Stomach (tissue), 4 donors: ENCODE measurements at regions not wholly inside any gene's neighbourhood (a gene's known extent, or its start where the extent isn't known, plus 50 kb on each side); places are given as distances from the start of the nearest gene placed in this dataset.
"Not testable (repeated sequence)": the region's sequence is repeated elsewhere in the genome, so short reads cannot be mapped to it uniquely, and the experiment has no call there.

ENCODE experiments used
- CTCF ChIP-seq, 7 experiments: fragments of 450-650 bp in 4 of 7; fragments of 200-600 bp in 3 of 7; sonication (generic) in 3 of 7; IDR thresholded peaks; one replicate each; pipeline ENCODE4 v1.5.1; 2016 to 2019; ENCODE audit warnings: antibody characterized with exemption in 7 of 7, control low read depth in 2 of 7, mild to moderate bottlenecking in 1 of 7
- POLR2A ChIP-seq, 4 donors: fragments of 450-650 bp; IDR thresholded peaks; one replicate each; pipeline ENCODE4 v1.6.1; 2016; ENCODE audit warnings: antibody characterized with exemption in 4 of 4, control low read depth in 2 of 4, mild to moderate bottlenecking in 1 of 4, moderate library complexity in 1 of 4
- POLR2AphosphoS5 ChIP-seq, 3 donors: sonication (generic); formaldehyde crosslinking; IDR thresholded peaks; one replicate each; pipeline ENCODE4 v1.6.1; 2016; ENCODE audit warnings: antibody characterized with exemption in 3 of 3

- not testable (repeated sequence) for TF ChIP-seq POLR2A, CTCF, POLR2AphosphoS5 (IDR thresholded peaks at IDR 0.05)
Observed at GRCh38 chr10:47593129-47593528, 69.7 kb upstream of the AGAP9 start.
